Transverse colon (tissue), 4 donors: ENCODE measurements at regions not wholly inside any gene's neighbourhood (a gene's known extent, or its start where the extent isn't known, plus 50 kb on each side); places are given as distances from the start of the nearest gene placed in this dataset.

Experiments
- DNase-seq: peaks from one replicate; pipeline ENCODE4 v3.0.0-alpha.2; 2019
- H3K27ac ChIP-seq, 4 donors: fragments of 200-600 bp; sonication (generic); 2 replicates each; pipeline ENCODE4 v1.5.1; 2016 to 2018; ENCODE audit warnings: inconsistent platforms in 4 of 4
- H3K27me3 ChIP-seq: fragments of 200-600 bp; sonication (generic); 2 replicates; pipeline ENCODE4 v1.5.1; 2017; ENCODE audit warnings: inconsistent platforms
- H3K36me3 ChIP-seq, 4 donors: fragments of 200-600 bp; sonication (generic); 2 replicates each; pipeline ENCODE4 v1.5.1; 2017 to 2019; ENCODE audit warnings: inconsistent platforms in 4 of 4
- H3K4me1 ChIP-seq, 4 donors: fragments of 200-600 bp; sonication (generic); 2 replicates each; pipeline ENCODE4 v1.5.1; 2017 to 2020; ENCODE audit warnings: inconsistent platforms in 4 of 4
- H3K4me3 ChIP-seq, 4 donors: fragments of 200-600 bp; sonication (generic); 1 replicate in 1 of 4; 2 replicates in 3 of 4; pipeline versions ENCODE4 v1.5.1 to v1.6.1; 2017 to 2019; ENCODE audit warnings: inconsistent platforms in 4 of 4
- H3K9me3 ChIP-seq, 2 donors: fragments of 200-600 bp; sonication (generic); 2 replicates each; pipeline ENCODE4 v1.5.1; 2017 to 2019; ENCODE audit warnings: inconsistent platforms in 2 of 2
- EP300 ChIP-seq: sonication (generic); formaldehyde crosslinking; IDR thresholded peaks from one replicate; pipeline ENCODE4 v1.6.1; 2017; ENCODE audit warnings: antibody characterized with exemption, low read depth
- POLR2A ChIP-seq: fragments of 450-650 bp; IDR thresholded peaks from one replicate; pipeline ENCODE4 v1.6.1; 2016; ENCODE audit warnings: antibody characterized with exemption, mild to moderate bottlenecking, moderate library complexity
- POLR2AphosphoS5 ChIP-seq, 3 donors: sonication (generic); formaldehyde crosslinking; IDR thresholded peaks; one replicate each; pipeline ENCODE4 v1.6.1; 2016; ENCODE audit warnings: antibody characterized with exemption in 3 of 3
- WGBS, 2 donors: methylation state at CpG; one replicate each; pipeline ENCODE4 v1.1.5; 2018; ENCODE audit warnings: low coverage in 1 of 2; 5-methylcytosine and 5-hydroxymethylcytosine counted together
- in situ Hi-C, 4 donors: fragments of 200-750 bp; cut with MboI; loops; one replicate each; pipeline versions ENCODE4 v1.15.0 to v1.15.1; 2017; ENCODE audit warnings: low sequenced_read_pairs in 3 of 4, low pct_ligation_motif_present in 1 of 4, low pct_unique_long_range_greater_than_20kb in 1 of 4
- intact Hi-C: fragments of 100-400 bp; cut with DNase I; formaldehyde crosslinking; loops from one replicate; pipeline ENCODE4 v1.15.1; 2023; ENCODE audit warnings: low total_unique reads
- TF ChIP-seq, protein P1 (sequence below), 5 experiments: fragments of 200-600 bp in 3 of 5; fragments of 450-650 bp in 2 of 5; sonication (generic) in 3 of 5; IDR thresholded peaks; 1 replicate in 2 of 5; 2 replicates in 3 of 5; pipeline ENCODE4 v1.5.1; 2016 to 2017; ENCODE audit warnings: antibody characterized with exemption in 5 of 5, inconsistent platforms in 3 of 5, mild to moderate bottlenecking in 2 of 5, moderate library complexity in 1 of 5

DNA sequence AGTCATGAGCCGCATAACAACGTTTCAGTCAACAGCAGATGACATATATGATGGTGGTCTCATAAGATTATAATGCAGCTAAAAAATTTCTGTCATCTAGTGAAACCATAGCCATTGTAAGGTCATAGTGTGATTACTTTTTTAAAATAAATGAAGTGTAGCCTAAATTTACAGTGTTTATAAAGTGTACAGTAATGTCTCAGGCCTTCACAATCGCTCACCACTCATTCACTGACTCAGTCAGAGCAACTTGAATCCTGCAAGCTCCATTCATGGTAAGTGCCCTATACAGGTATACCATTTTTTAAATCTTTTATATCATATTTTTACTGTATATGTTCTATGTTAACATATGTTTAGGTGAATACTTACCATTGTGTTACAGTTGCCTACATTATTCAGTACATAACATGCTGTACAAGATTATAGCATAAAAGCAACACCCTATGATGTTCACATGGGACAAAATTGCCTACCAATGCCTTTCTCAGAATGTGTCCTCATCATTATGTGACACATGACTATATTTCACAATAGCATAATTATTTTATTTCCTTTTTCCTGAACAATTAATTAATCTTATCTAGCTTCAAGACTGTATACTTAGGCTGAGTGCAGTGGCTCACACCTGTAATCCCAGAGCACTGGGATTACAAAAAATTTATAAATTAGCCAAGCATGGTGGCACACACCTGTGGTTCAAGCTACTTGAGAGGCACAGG, 1115.9 kb upstream of the ZEB2 start:
- 90 to 93% methylated on average over 3 of the region's 3 CpGs for WGBS, 2 donors
- Histone ChIP-seq H3K4me1 (no peaks in the 10 kb centered on the region), H3K36me3 (no peaks in the 10 kb centered on the region), H3K4me3 (no peak overlapping the region), H3K27ac (no peak overlapping the region), H3K27me3 (no peaks in the 10 kb centered on the region), H3K9me3 (no peaks in the 10 kb centered on the region)
- in situ Hi-C loops (no loop called here), intact Hi-C loops (no loop called here)
- no peak for DNase-seq
- TF ChIP-seq POLR2AphosphoS5 (IDR thresholded peaks at IDR 0.05) = no peak
- TF ChIP-seq, protein P1, sequence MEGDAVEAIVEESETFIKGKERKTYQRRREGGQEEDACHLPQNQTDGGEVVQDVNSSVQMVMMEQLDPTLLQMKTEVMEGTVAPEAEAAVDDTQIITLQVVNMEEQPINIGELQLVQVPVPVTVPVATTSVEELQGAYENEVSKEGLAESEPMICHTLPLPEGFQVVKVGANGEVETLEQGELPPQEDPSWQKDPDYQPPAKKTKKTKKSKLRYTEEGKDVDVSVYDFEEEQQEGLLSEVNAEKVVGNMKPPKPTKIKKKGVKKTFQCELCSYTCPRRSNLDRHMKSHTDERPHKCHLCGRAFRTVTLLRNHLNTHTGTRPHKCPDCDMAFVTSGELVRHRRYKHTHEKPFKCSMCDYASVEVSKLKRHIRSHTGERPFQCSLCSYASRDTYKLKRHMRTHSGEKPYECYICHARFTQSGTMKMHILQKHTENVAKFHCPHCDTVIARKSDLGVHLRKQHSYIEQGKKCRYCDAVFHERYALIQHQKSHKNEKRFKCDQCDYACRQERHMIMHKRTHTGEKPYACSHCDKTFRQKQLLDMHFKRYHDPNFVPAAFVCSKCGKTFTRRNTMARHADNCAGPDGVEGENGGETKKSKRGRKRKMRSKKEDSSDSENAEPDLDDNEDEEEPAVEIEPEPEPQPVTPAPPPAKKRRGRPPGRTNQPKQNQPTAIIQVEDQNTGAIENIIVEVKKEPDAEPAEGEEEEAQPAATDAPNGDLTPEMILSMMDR (IDR thresholded peaks at IDR 0.05) = no peak

DNA sequence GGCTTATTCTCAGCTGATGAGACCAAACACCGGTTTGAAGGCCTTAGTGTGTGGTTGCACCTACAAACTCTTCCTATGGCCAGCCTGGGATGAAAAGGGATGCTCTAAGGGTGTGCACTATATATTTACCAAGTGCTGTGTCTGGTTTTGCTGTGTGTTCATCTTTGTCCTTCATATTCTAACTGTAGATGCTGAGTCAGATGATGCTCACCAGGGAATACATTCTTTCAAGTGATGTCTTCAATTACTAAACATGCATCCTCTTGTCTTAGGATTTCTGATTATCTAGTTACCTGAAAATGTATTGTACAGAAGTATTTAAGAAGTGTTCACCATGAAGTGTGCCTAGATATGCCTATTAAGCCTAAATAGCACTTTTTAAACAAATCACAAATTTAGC, 1111.6 kb upstream of the ZEB2 start:
- in situ Hi-C loops (no loop called here), intact Hi-C loops (no loop called here)
- Histone ChIP-seq H3K4me3 (no peak overlapping the region), H3K4me1 (no peaks in the 10 kb centered on the region), H3K36me3 (no peaks in the 10 kb centered on the region), H3K9me3 (no peaks in the 10 kb centered on the region), H3K27ac (no peak overlapping the region), H3K27me3 (no peaks in the 10 kb centered on the region)
- TF ChIP-seq, protein P1 (IDR thresholded peaks at IDR 0.05) = no peak
- TF ChIP-seq POLR2AphosphoS5 (IDR thresholded peaks at IDR 0.05) (no peak), EP300 (no peak), POLR2A (no peak)
- WGBS, 2 donors = 89 to 100% methylated on average over 1 of the region's 1 CpG
- DNase-seq = no peak

- in situ Hi-C loops (no loop called here), intact Hi-C loops (no loop called here)
- no peak for DNase-seq
Observed at GRCh38 chr2:145626301-145626700, 1106.4 kb upstream of the ZEB2 start.

GRCh38 chr2:145625111-145625510, 1105.2 kb upstream of the ZEB2 start:
- no peak for DNase-seq
- intact Hi-C loops = no loop called here
- 38 to 76% methylated on average over 1 of the region's 1 CpG for WGBS, 2 donors
- no peaks in the 10 kb centered on the region for H3K9me3 ChIP-seq
- H3K27ac ChIP-seq = no peak overlapping the region
- no peaks in the 10 kb centered on the region for H3K4me1 ChIP-seq
- H3K27me3 ChIP-seq = no peaks in the 10 kb centered on the region
- H3K4me3 ChIP-seq = no peak overlapping the region
- H3K36me3 ChIP-seq = no peaks in the 10 kb centered on the region
- in situ Hi-C loops = no loop called here
- TF ChIP-seq, protein P1 (IDR thresholded peaks at IDR 0.05) = no peak
- TF ChIP-seq EP300 (no peak), POLR2AphosphoS5 (IDR thresholded peaks at IDR 0.05) (no peak), POLR2A (no peak)

More at GRCh38 chr2:145626301-145626700, 1106.4 kb upstream of the ZEB2 start:
- H3K36me3 ChIP-seq = no peaks in the 10 kb centered on the region
- TF ChIP-seq POLR2AphosphoS5 (IDR thresholded peaks at IDR 0.05) = no peak
- TF ChIP-seq, protein P1 (IDR thresholded peaks at IDR 0.05) = no peak
- no peak for TF ChIP-seq EP300
- TF ChIP-seq POLR2A = no peak
- no peak overlapping the region for H3K4me3 ChIP-seq
- no peak overlapping the region for H3K27ac ChIP-seq
- no peaks in the 10 kb centered on the region for H3K9me3 ChIP-seq
- no peaks in the 10 kb centered on the region for H3K27me3 ChIP-seq
- H3K4me1 ChIP-seq = no peaks in the 10 kb centered on the region
